Psoas muscle (tissue), 7 donors: ENCODE measurements at regions not wholly inside any gene's neighbourhood (a gene's known extent, or its start where the extent isn't known, plus 50 kb on each side); places are given as distances from the start of the nearest gene placed in this dataset.

Source experiments
- ATAC-seq, 4 donors: fragments of 200-7000 bp; cut with Tn5 transposase; one replicate each; pipeline ENCODE4 v1.9.1; 2020; ENCODE audit warnings: moderate library complexity in 3 of 4, mild to moderate bottlenecking in 2 of 4
- DNase-seq, 2 donors: peaks; one replicate each; pipeline ENCODE4 v3.0.0-alpha.2; 2020
- H3K27ac ChIP-seq: fragments of 200-600 bp; one replicate; pipeline ENCODE4 v1.8.0; 2022
- H3K27me3 ChIP-seq, 3 donors: fragments of 200-600 bp in 1 of 3; one replicate each; pipeline versions ENCODE4 v1.6.1 to v1.8.0; 2013 to 2022; ENCODE audit warnings: low read length in 2 of 3, mild to moderate bottlenecking in 2 of 3, moderate library complexity in 1 of 3; ENCODE audit not compliant: insufficient read depth in 3 of 3
- H3K36me3 ChIP-seq, 2 donors: fragments of 200-600 bp in 1 of 2; one replicate each; pipeline versions ENCODE4 v1.6.1 to v1.8.0; 2013 to 2022; ENCODE audit warnings: low read depth in 1 of 2, mild to moderate bottlenecking in 1 of 2, moderate library complexity in 1 of 2; ENCODE audit not compliant: insufficient read depth in 1 of 2
- H3K4me1 ChIP-seq: fragments of 200-600 bp; one replicate; pipeline ENCODE4 v1.8.0; 2022
- H3K4me3 ChIP-seq: fragments of 200-600 bp; one replicate; pipeline ENCODE4 v1.8.0; 2022; ENCODE audit warnings: mild to moderate bottlenecking
- H3K9me3 ChIP-seq: fragments of 200-600 bp; one replicate; pipeline ENCODE4 v1.8.0; 2022
- WGBS, 3 donors: extraction: QIAGEN DNeasy Blood & Tissue Kit; methylation state at CpG; one replicate each; pipeline versions ENCODE4 v1.1.6 to v1.1.7; 2013; 5-methylcytosine and 5-hydroxymethylcytosine counted together
- intact Hi-C, 2 donors: fragments of 100-400 bp; cut with DNase I; formaldehyde crosslinking; loops; one replicate each; pipeline versions ENCODE4 v1.11.0 to v1.14.2; 2022
- TF ChIP-seq, protein P1 (sequence below): fragments of 200-600 bp; IDR thresholded peaks from one replicate; pipeline ENCODE4 v1.8.0; 2022; ENCODE audit warnings: antibody characterized with exemption
- donor health status: healthy with polysubstance abuse.
- donor health status: DM: no; HTN: no; CAD: no; lungs with moderate emphysema.
- donor health status: Bipolar disorder and iron deficiency.
- donor health status: healthy.
- donor health status: DM: yes; HTN: yes; CAD: no.
- donor health status: DM: no; HTN: no; CAD: no.
- donor health status: DM: yes; HTN: yes; CAD: no.

DNA sequence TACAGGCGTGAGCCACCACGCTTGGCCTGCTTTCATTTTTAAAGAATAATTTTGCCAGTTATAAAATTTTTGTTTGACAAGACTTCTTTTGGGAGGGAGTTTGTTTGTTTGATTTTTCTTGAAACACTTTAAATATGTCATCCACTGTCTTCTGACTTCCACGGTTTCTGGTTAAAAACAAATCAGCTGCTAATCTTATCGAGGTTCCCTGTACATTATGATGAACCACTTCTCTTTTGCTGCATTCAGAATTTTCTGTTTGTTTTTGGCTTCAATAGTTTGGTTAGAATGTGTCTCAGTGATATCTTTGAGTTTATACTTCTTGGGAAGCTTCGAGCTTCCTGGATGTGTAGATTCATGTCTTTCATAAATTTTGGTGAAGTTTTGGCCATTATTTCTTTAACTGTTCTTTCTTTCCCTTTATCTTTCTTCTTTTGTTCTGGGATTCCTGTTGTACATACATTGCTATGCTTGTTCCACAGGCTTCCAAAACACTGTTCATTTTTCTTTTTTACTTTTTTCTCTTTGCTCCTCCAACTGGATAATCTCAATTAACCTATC lies 60.8 kb downstream of the MSX2 start:
- ATAC-seq: no peak
- Histone ChIP-seq H3K27me3 (peaks cover 0 to 4% (median 3%) of the 10 kb centered on the region in 3 donors), H3K27ac (no peak overlapping the region), H3K4me3 (no peak overlapping the region), H3K9me3 (peaks cover 11% of the 10 kb centered on the region), H3K36me3 (no peaks in the 10 kb centered on the region), H3K4me1 (no peaks in the 10 kb centered on the region)
- 84 to 86% (median 85%) methylated on average over 5 of the region's 5 CpGs for WGBS, 3 donors
- TF ChIP-seq, protein P1, sequence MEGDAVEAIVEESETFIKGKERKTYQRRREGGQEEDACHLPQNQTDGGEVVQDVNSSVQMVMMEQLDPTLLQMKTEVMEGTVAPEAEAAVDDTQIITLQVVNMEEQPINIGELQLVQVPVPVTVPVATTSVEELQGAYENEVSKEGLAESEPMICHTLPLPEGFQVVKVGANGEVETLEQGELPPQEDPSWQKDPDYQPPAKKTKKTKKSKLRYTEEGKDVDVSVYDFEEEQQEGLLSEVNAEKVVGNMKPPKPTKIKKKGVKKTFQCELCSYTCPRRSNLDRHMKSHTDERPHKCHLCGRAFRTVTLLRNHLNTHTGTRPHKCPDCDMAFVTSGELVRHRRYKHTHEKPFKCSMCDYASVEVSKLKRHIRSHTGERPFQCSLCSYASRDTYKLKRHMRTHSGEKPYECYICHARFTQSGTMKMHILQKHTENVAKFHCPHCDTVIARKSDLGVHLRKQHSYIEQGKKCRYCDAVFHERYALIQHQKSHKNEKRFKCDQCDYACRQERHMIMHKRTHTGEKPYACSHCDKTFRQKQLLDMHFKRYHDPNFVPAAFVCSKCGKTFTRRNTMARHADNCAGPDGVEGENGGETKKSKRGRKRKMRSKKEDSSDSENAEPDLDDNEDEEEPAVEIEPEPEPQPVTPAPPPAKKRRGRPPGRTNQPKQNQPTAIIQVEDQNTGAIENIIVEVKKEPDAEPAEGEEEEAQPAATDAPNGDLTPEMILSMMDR: no peak
- intact Hi-C loops: no loop called here
- no peak for DNase-seq
